H1 (cell line): ENCODE measurements at regions not wholly inside any gene's neighbourhood (a gene's known extent, or its start where the extent isn't known, plus 50 kb on each side); places are given as distances from the start of the nearest gene placed in this dataset.

Experiments
- CTCF ChIA-PET: fragments of 300-600 bp; sonication (Branson Sonifier 250); formaldehyde crosslinking; loops from one replicate; lab custom pipeline; 2021; ENCODE audit not compliant: partially characterized antibody; lab: Charles Lee
- POLR2A ChIA-PET: fragments of 300-600 bp; sonication (Branson Sonifier 250); formaldehyde crosslinking; loops from one replicate; lab custom pipeline; 2021; ENCODE audit warnings: inconsistent platforms; ENCODE audit not compliant: partially characterized antibody; lab: Charles Lee
- DNase-seq, 2 experiments: peaks; one replicate each; pipeline versions ENCODE4 v3.0.0 to v3.0.0-alpha.2; 2010 to 2022; ENCODE audit warnings: low spot score in 2 of 2, low read depth in 1 of 2, mixed read lengths in 1 of 2
- FAIRE-seq: peaks from 2 replicates; lab custom pipeline; 2011; peaks lifted over from hg19 to GRCh38; lab: Jason Lieb, UNC
- H2AFZ ChIP-seq: 2 replicates; pipeline ENCODE4 v1.8.1; 2012; ENCODE audit warnings: low read length, inconsistent platforms
- H2AK5ac ChIP-seq: 2 replicates; pipeline ENCODE4 v1.6.1; 2013; ENCODE audit warnings: low read depth, low read length
- H2BK120ac ChIP-seq: replicated peaks from 2 replicates; pipeline ENCODE3; 2013; ENCODE audit warnings: low read depth, low read length, inconsistent platforms
- H2BK12ac ChIP-seq: 2 replicates; pipeline ENCODE4 v1.6.1; 2013; ENCODE audit warnings: low read depth, low read length
- H2BK15ac ChIP-seq: 2 replicates; pipeline ENCODE4 v1.6.1; 2013; ENCODE audit warnings: low read length
- H2BK20ac ChIP-seq: 2 replicates; pipeline ENCODE4 v1.6.1; 2013; ENCODE audit warnings: low read length
- H2BK5ac ChIP-seq: 2 replicates; pipeline ENCODE4 v1.6.1; 2013; ENCODE audit warnings: low read depth, low read length
- H3K14ac ChIP-seq: 2 replicates; pipeline ENCODE4 v1.6.1; 2013; ENCODE audit warnings: inconsistent platforms; ENCODE audit not compliant: insufficient read length
- H3K18ac ChIP-seq: 2 replicates; pipeline ENCODE4 v1.6.1; 2013; ENCODE audit warnings: low read length; ENCODE audit errors: extremely low read depth
- H3K23ac ChIP-seq: 2 replicates; pipeline ENCODE4 v1.6.1; 2013; ENCODE audit warnings: inconsistent platforms; ENCODE audit not compliant: insufficient read length
- H3K23me2 ChIP-seq: 2 replicates; pipeline ENCODE4 v1.6.1; 2013; ENCODE audit warnings: low read depth, low read length
- H3K27ac ChIP-seq: 2 replicates; pipeline ENCODE4 v1.6.1; 2011; ENCODE audit warnings: low read depth, low read length, inconsistent platforms
- H3K27me3 ChIP-seq, 4 experiments: replicated peaks in 1 of 4; 1 replicate in 1 of 4; 2 replicates in 3 of 4; pipeline versions ENCODE4 v1.6.1 to v1.8.1; 2011 to 2013; ENCODE audit warnings: low read length in 3 of 4, mild to moderate bottlenecking in 3 of 4, inconsistent platforms in 2 of 4, mixed read lengths in 2 of 4, moderate library complexity in 1 of 4; ENCODE audit not compliant: control insufficient read depth in 3 of 4, insufficient read depth in 3 of 4; ENCODE audit errors: extremely low read depth in 1 of 4
- H3K36me3 ChIP-seq, 4 experiments: 2 replicates each; pipeline versions ENCODE4 v1.6.1 to v1.8.1; 2011 to 2013; ENCODE audit warnings: mild to moderate bottlenecking in 4 of 4, low read length in 3 of 4, moderate library complexity in 2 of 4, control low read depth in 1 of 4, inconsistent platforms in 1 of 4; ENCODE audit not compliant: insufficient read depth in 4 of 4, control insufficient read depth in 2 of 4
- H3K4ac ChIP-seq: replicated peaks from 2 replicates; pipeline ENCODE3; 2013; ENCODE audit warnings: low read length, low read depth, mixed read lengths, inconsistent platforms; ENCODE audit not compliant: insufficient read length
- H3K4me1 ChIP-seq, 4 experiments: replicated peaks in 1 of 4; 1 replicate in 1 of 4; 2 replicates in 3 of 4; pipeline versions ENCODE4 v1.6.1 to v1.8.1; 2011 to 2013; ENCODE audit warnings: low read length in 3 of 4, inconsistent platforms in 2 of 4, mixed read lengths in 1 of 4; ENCODE audit not compliant: insufficient read depth in 4 of 4, control insufficient read depth in 3 of 4
- H3K4me2 ChIP-seq, 2 experiments: 2 replicates each; pipeline versions ENCODE4 v1.6.1 to v1.8.1; 2011 to 2013; ENCODE audit warnings: low read depth in 2 of 2, low read length in 2 of 2, control low read depth in 1 of 2, inconsistent platforms in 1 of 2, mild to moderate bottlenecking in 1 of 2; ENCODE audit not compliant: insufficient read depth in 1 of 2
- H3K4me3 ChIP-seq, 4 experiments: fragments of 200-600, 300-600 bp in 1 of 4; sonication (generic), shearing (Covaris generic), sonication (Bioruptor Twin) in 1 of 4; 2 replicates each; pipeline versions ENCODE4 v1.5.1 to v1.8.1; 2011 to 2016; ENCODE audit warnings: low read length in 4 of 4, low read depth in 3 of 4, control low read depth in 2 of 4, inconsistent platforms in 2 of 4, mild to moderate bottlenecking in 2 of 4, mixed read lengths in 1 of 4, moderate library complexity in 1 of 4; ENCODE audit not compliant: insufficient read depth in 2 of 4; ENCODE audit errors: extremely low read depth in 1 of 4
- H3K56ac ChIP-seq: replicated peaks from 2 replicates; pipeline ENCODE3; 2013; ENCODE audit warnings: low read depth, mild to moderate bottlenecking, mixed read lengths, low read length, inconsistent platforms; ENCODE audit not compliant: insufficient read length
- H3K79me1 ChIP-seq: 2 replicates; pipeline ENCODE4 v1.6.1; 2013; ENCODE audit warnings: low read depth, low read length, control low read depth
- H3K79me2 ChIP-seq, 2 experiments: 2 replicates each; pipeline versions ENCODE4 v1.6.1 to v1.8.1; 2012 to 2013; ENCODE audit warnings: low read length in 2 of 2, mild to moderate bottlenecking in 2 of 2, inconsistent platforms in 1 of 2; ENCODE audit not compliant: insufficient read depth in 2 of 2, control insufficient read depth in 1 of 2
- H3K9ac ChIP-seq, 4 experiments: replicated peaks in 1 of 4; 1 replicate in 1 of 4; 2 replicates in 3 of 4; pipeline versions ENCODE4 v1.6.1 to v1.8.1; 2011 to 2013; ENCODE audit warnings: low read depth in 3 of 4, low read length in 3 of 4, control low read depth in 2 of 4, mild to moderate bottlenecking in 2 of 4, moderate library complexity in 2 of 4, inconsistent platforms in 1 of 4; ENCODE audit errors: extremely low read depth in 1 of 4
- H3K9me3 ChIP-seq, 2 experiments: 2 replicates each; pipeline versions ENCODE4 v1.6.1 to v1.8.1; 2012 to 2013; ENCODE audit warnings: mild to moderate bottlenecking in 2 of 2, moderate library complexity in 2 of 2, control low read depth in 1 of 2, inconsistent platforms in 1 of 2, low read depth in 1 of 2, low read length in 1 of 2, mixed read lengths in 1 of 2; ENCODE audit not compliant: insufficient read depth in 2 of 2
- H4K20me1 ChIP-seq, 2 experiments: replicated peaks in 1 of 2; 2 replicates each; pipeline versions ENCODE3 to v1.8.1; 2011 to 2013; ENCODE audit warnings: inconsistent platforms in 2 of 2, low read length in 2 of 2, mild to moderate bottlenecking in 1 of 2; ENCODE audit not compliant: insufficient read depth in 2 of 2, control insufficient read depth in 1 of 2
- H4K5ac ChIP-seq: 2 replicates; pipeline ENCODE4 v1.6.1; 2013; ENCODE audit warnings: low read length, low read depth, mixed read lengths, inconsistent platforms; ENCODE audit not compliant: insufficient read length
- H4K8ac ChIP-seq: 2 replicates; pipeline ENCODE4 v1.8.0; 2013; ENCODE audit warnings: mild to moderate bottlenecking, moderate library complexity, low read length, inconsistent platforms; ENCODE audit not compliant: insufficient read depth; ENCODE audit errors: extremely low read depth
- H4K91ac ChIP-seq: replicated peaks from 2 replicates; pipeline ENCODE3; 2013; ENCODE audit warnings: low read length, mixed read lengths, inconsistent platforms; ENCODE audit not compliant: insufficient read length
- BACH1 ChIP-seq: IDR thresholded peaks from 2 replicates; pipeline ENCODE4 v1.6.1; 2012; ENCODE audit warnings: low read length, improper control_type of control experiment
- BCL11A ChIP-seq, 2 experiments: IDR thresholded peaks; one replicate each; pipeline ENCODE4 v1.6.1; 2011; ENCODE audit warnings: low read depth in 2 of 2, low read length in 2 of 2, mild to moderate bottlenecking in 2 of 2
- BRCA1 ChIP-seq: IDR thresholded peaks from 2 replicates; pipeline ENCODE4 v1.6.1; 2012; ENCODE audit warnings: low read depth, low read length, improper control_type of control experiment
- CBX5 ChIP-seq: fragments of 300-800, 300-1000 bp; sonication (generic); IDR thresholded peaks from 2 replicates; pipeline ENCODE4 v1.7.1; 2016; ENCODE audit warnings: antibody characterized with exemption, low read length, low read depth
- CHD1 ChIP-seq: IDR thresholded peaks from 2 replicates; pipeline ENCODE4 v1.6.1; 2012; ENCODE audit warnings: low read depth, low read length, improper control_type of control experiment
- CHD2 ChIP-seq: IDR thresholded peaks from 2 replicates; pipeline ENCODE4 v1.6.1; 2012; ENCODE audit warnings: low read length, improper control_type of control experiment
- CTBP2 ChIP-seq: IDR thresholded peaks from 2 replicates; pipeline ENCODE4 v1.7.0; 2011; ENCODE audit warnings: borderline replicate concordance, mild to moderate bottlenecking, moderate library complexity, mixed read lengths, low read length; ENCODE audit not compliant: insufficient read depth, insufficient read length
- EGR1 ChIP-seq: IDR thresholded peaks from 2 replicates; pipeline ENCODE4 v1.6.1; 2011; ENCODE audit warnings: low read depth, low read length, borderline replicate concordance
- EZH2 ChIP-seq: fragments of 200-600 bp; sonication (generic); IDR thresholded peaks from 2 replicates; pipeline ENCODE4 v1.7.1; 2012; ENCODE audit warnings: low read depth, mild to moderate bottlenecking, moderate library complexity, low read length, inconsistent platforms; ENCODE audit not compliant: severe bottlenecking
- GTF2F1 ChIP-seq: IDR thresholded peaks from 2 replicates; pipeline ENCODE4 v1.6.1; 2012; ENCODE audit warnings: low read depth, low read length, improper control_type of control experiment, borderline replicate concordance
- HDAC6 ChIP-seq: IDR thresholded peaks from one replicate; pipeline ENCODE4 v1.7.1; 2012; ENCODE audit warnings: low read depth, mild to moderate bottlenecking, inconsistent platforms, low read length, moderate library complexity
- PHF8 ChIP-seq: fragments of 200-600 bp; sonication (generic); conservative IDR thresholded peaks from 2 replicates; pipeline ENCODE4 v1.7.1; 2012; ENCODE audit warnings: low read depth, mild to moderate bottlenecking, inconsistent platforms, low read length, moderate library complexity
- POLR2A ChIP-seq, 2 experiments: IDR thresholded peaks; 1 replicate in 1 of 2; 2 replicates in 1 of 2; pipeline ENCODE4 v1.6.1; 2011; ENCODE audit warnings: low read depth in 2 of 2, low read length in 2 of 2, mild to moderate bottlenecking in 2 of 2; ENCODE audit errors: control extremely low read depth in 1 of 2
- POLR2AphosphoS5 ChIP-seq: IDR thresholded peaks from 2 replicates; pipeline ENCODE4 v1.6.1; 2011; ENCODE audit warnings: low read depth, low read length
- RAD21 ChIP-seq, 2 experiments: IDR thresholded peaks in 1 of 2; conservative IDR thresholded peaks in 1 of 2; 2 replicates each; pipeline ENCODE4 v1.6.1; 2011; ENCODE audit warnings: low read depth in 2 of 2, low read length in 2 of 2, improper control_type of control experiment in 1 of 2, inconsistent platforms in 1 of 2, mild to moderate bottlenecking in 1 of 2, moderate library complexity in 1 of 2
- SUZ12 ChIP-seq: fragments of 200-600 bp; sonication (generic); IDR thresholded peaks from 2 replicates; pipeline ENCODE4 v1.6.1; 2012; ENCODE audit warnings: mild to moderate bottlenecking, inconsistent platforms, low read length, moderate library complexity, mixed read lengths
- WGBS, 2 experiments: shearing (Covaris generic) in 1 of 2; methylation state at CpG; one replicate each; pipeline versions ENCODE4 v1.1.6 to v1.1.7; 2013 to 2015; ENCODE audit warnings: low lambda C conversion rate in 2 of 2, mixed read lengths in 2 of 2, inconsistent platforms in 1 of 2, low coverage in 1 of 2, missing lambda C conversion rate in 1 of 2; ENCODE audit not compliant: insufficient replicate concordance in 2 of 2, insufficient coverage in 1 of 2, insufficient read length in 1 of 2; ENCODE audit errors: extremely low coverage in 1 of 2, missing lambda C conversion rate in 1 of 2; 5-methylcytosine and 5-hydroxymethylcytosine counted together

- no peak overlapping the region for H4K5ac ChIP-seq
- H2BK20ac ChIP-seq, result no peak overlapping the region
- no peak overlapping the region for H2BK120ac ChIP-seq
- no peak overlapping the region for H2AK5ac ChIP-seq
- no peaks in the 10 kb centered on the region for H4K20me1 ChIP-seq
- H3K4me3 ChIP-seq, result no peak overlapping the region
- H3K4me1 ChIP-seq, result no peaks in the 10 kb centered on the region; a peak in 2 of 7 replicates
- no peak overlapping the region for H3K14ac ChIP-seq
- no peak overlapping the region for H3K56ac ChIP-seq
- no peak for DNase-seq
- WGBS, 2 experiments, result 98% methylated on average over 3 of the region's 3 CpGs; no CpG with 5 or more reads in 1 of the 2 experiments
- no peaks in the 10 kb centered on the region for H3K23me2 ChIP-seq
- FAIRE-seq, result no peak
- H3K18ac ChIP-seq, result no peak overlapping the region
- H3K4me2 ChIP-seq, result no peak overlapping the region
- H2BK5ac ChIP-seq, result no peak overlapping the region; the same call in 1 of the 2 replicates
- no peaks in the 10 kb centered on the region for H3K36me3 ChIP-seq
- 0 out of 2 replicates have a peak overlapping the region, but pooled peaks have one; percentile 14 for H2AFZ ChIP-seq
- H3K27me3 ChIP-seq, result no peaks in the 10 kb centered on the region
- POLR2A ChIA-PET, result no interaction called here
- no peak overlapping the region for H3K9ac ChIP-seq
- no peak overlapping the region for H2BK15ac ChIP-seq
- no peak overlapping the region for H2BK12ac ChIP-seq
- H4K8ac ChIP-seq, result no peak overlapping the region
- H3K23ac ChIP-seq, result no peak overlapping the region
- no peak overlapping the region for H3K27ac ChIP-seq
- CTCF ChIA-PET, result interaction anchor here (0.5 to 2.0 kb wide), 2 partner anchors 234 to 848 kb away, joined by 4 to 5 read pairs; no protein-coding TSS in a partner anchor
- no peak overlapping the region for H4K91ac ChIP-seq
- H3K4ac ChIP-seq, result no peak overlapping the region
- H3K79me2 ChIP-seq, result no peaks in the 10 kb centered on the region
- H3K9me3 ChIP-seq, result no peaks in the 10 kb centered on the region
- H3K79me1 ChIP-seq, result no peaks in the 10 kb centered on the region
- no peak for TF ChIP-seq CTBP2
- no peak for TF ChIP-seq PHF8
- TF ChIP-seq SUZ12, result no peak
- no peak for TF ChIP-seq POLR2AphosphoS5
- TF ChIP-seq CHD2, result no peak
- TF ChIP-seq HDAC6, result no peak
- TF ChIP-seq BCL11A (IDR thresholded peaks at IDR 0.05; ENCODE audit: low read depth in 2 of 2, low read length in 2 of 2), result no peak
- no peak for TF ChIP-seq BRCA1
- no peak for TF ChIP-seq EGR1
- TF ChIP-seq CBX5, result no peak
- TF ChIP-seq RAD21 (IDR thresholded peaks at IDR 0.05 in 1 of 2, conservative IDR thresholded peaks at IDR 0.05 in 1 of 2; ENCODE audit: low read depth in 2 of 2, low read length in 2 of 2), result no peak
- no peak for TF ChIP-seq GTF2F1
- no peak for TF ChIP-seq CHD1
- TF ChIP-seq POLR2A (IDR thresholded peaks at IDR 0.05; ENCODE audit: control extremely low read depth in 1 of 2, low read depth in 2 of 2, low read length in 2 of 2), result no peak
- TF ChIP-seq BACH1, result no peak
- no peak for TF ChIP-seq EZH2
These were observed 492.5 kb upstream of the CFAP20DC start for GRCh38 chr3:59542276-59542675.
